Right lobe of liver (tissue), 6 donors: ENCODE measurements at regions not wholly inside any gene's neighbourhood (a gene's known extent, or its start where the extent isn't known, plus 50 kb on each side); places are given as distances from the start of the nearest gene placed in this dataset.

Experiments
- ATAC-seq, 4 donors: fragments of 200-7000 bp; cut with Tn5 transposase; one replicate each; pipeline ENCODE4 v1.9.1; 2020; ENCODE audit warnings: mild to moderate bottlenecking in 4 of 4, moderate library complexity in 4 of 4
- DNase-seq, 3 donors: peaks; one replicate each; pipeline ENCODE4 v3.0.0-alpha.2; 2020
- H3K27ac ChIP-seq, 3 donors: fragments of 200-600 bp; one replicate each; pipeline ENCODE4 v1.8.0; 2022
- H3K27me3 ChIP-seq, 2 donors: fragments of 200-600 bp; one replicate each; pipeline ENCODE4 v1.8.0; 2022
- H3K36me3 ChIP-seq, 4 donors: fragments of 200-600 bp; sonication (generic) in 1 of 4; one replicate each; pipeline versions ENCODE4 v1.5.1 to v1.8.0; 2017 to 2022; ENCODE audit warnings: control low read depth in 1 of 4
- H3K4me1 ChIP-seq, 4 donors: fragments of 200-600 bp; sonication (generic) in 1 of 4; one replicate each; pipeline versions ENCODE4 v1.5.1 to v1.8.0; 2017 to 2022; ENCODE audit warnings: control low read depth in 1 of 4
- H3K4me3 ChIP-seq, 3 donors: fragments of 200-600 bp; one replicate each; pipeline ENCODE4 v1.8.0; 2022
- H3K9me3 ChIP-seq, 4 donors: fragments of 200-600 bp; sonication (generic) in 1 of 4; one replicate each; pipeline versions ENCODE4 v1.5.1 to v1.8.0; 2017 to 2022; ENCODE audit warnings: control low read depth in 1 of 4
- CTCF ChIP-seq, 4 donors: fragments of 200-600 bp in 3 of 4; fragments of 450-650 bp in 1 of 4; IDR thresholded peaks; one replicate each; pipeline versions ENCODE4 v1.5.1 to v1.8.0; 2016 to 2022; ENCODE audit warnings: antibody characterized with exemption in 4 of 4, mild to moderate bottlenecking in 2 of 4
- POLR2A ChIP-seq: fragments of 450-650 bp; IDR thresholded peaks from one replicate; pipeline ENCODE4 v1.6.1; 2017; ENCODE audit warnings: antibody characterized with exemption, mild to moderate bottlenecking
- WGBS: methylation state at CpG from one replicate; pipeline ENCODE4 v1.1.6; 2018; ENCODE audit warnings: low coverage, low lambda C conversion rate; ENCODE audit not compliant: insufficient coverage; ENCODE audit errors: missing lambda C conversion rate; 5-methylcytosine and 5-hydroxymethylcytosine counted together
- intact Hi-C, 2 donors: fragments of 100-400 bp; cut with DNase I; formaldehyde crosslinking; loops; one replicate each; pipeline versions ENCODE4 v1.11.2 to v1.14.1; 2022
- donor health status: DM: no; HTN: yes; CAD: no.
- donor health status: DM: no; HTN: no; CAD: no.
- donor health status: DM: no; HTN: no; CAD: no.
- donor health status: DM: no; HTN: yes; CAD: no.
- donor health status: DM: no; HTN: yes; CAD: no.

GRCh38 chr14:37932008-37932407 is 275.7 kb upstream of the SSTR1 start:
- Histone ChIP-seq H3K4me3 (no peak overlapping the region), H3K27ac (no peak overlapping the region), H3K27me3 (no peaks in the 10 kb centered on the region), H3K4me1 (no peaks in the 10 kb centered on the region), H3K9me3 (no peaks in the 10 kb centered on the region), H3K36me3 (no peaks in the 10 kb centered on the region)
- no peak for TF ChIP-seq POLR2A
- ATAC-seq: no peak
- intact Hi-C loops: no loop called here
- no peak for DNase-seq
- 59% methylated on average over 3 of the region's 6 CpGs for whole genome bisulfite sequencing

- 89% methylated on average over 5 of the region's 5 CpGs for WGBS
- Histone ChIP-seq H3K9me3 (no peaks in the 10 kb centered on the region), H3K27ac (no peak overlapping the region)
Measured at GRCh38 chr14:37932481-37932880, 275.2 kb upstream of the SSTR1 start.

GRCh38 chr14:37936971-37937370 is 270.7 kb upstream of the SSTR1 start:
- Histone ChIP-seq H3K36me3 (no peaks in the 10 kb centered on the region), H3K27me3 (no peaks in the 10 kb centered on the region), H3K9me3 (no peaks in the 10 kb centered on the region), H3K27ac (no peak overlapping the region), H3K4me1 (no peaks in the 10 kb centered on the region), H3K4me3 (no peak overlapping the region)
- ATAC-seq: no peak
- TF ChIP-seq POLR2A (no peak), CTCF (IDR thresholded peaks at IDR 0.05) (no peak)
- intact Hi-C loops: no loop called here
- 61% methylated on average over 2 of the region's 2 CpGs for WGBS
- DNase-seq: no peak

More at GRCh38 chr14:37932481-37932880, 275.2 kb upstream of the SSTR1 start:
- DNase-seq: no peak
- Histone ChIP-seq H3K4me3 (no peak overlapping the region), H3K4me1 (no peaks in the 10 kb centered on the region), H3K27me3 (no peaks in the 10 kb centered on the region), H3K36me3 (no peaks in the 10 kb centered on the region)
- no peak for ATAC-seq
- intact Hi-C loops: no loop called here
- TF ChIP-seq CTCF (IDR thresholded peaks at IDR 0.05): no peak
- TF ChIP-seq POLR2A: no peak

- intact Hi-C loops: no loop called here
- Histone ChIP-seq H3K9me3 (no peaks in the 10 kb centered on the region), H3K4me1 (no peaks in the 10 kb centered on the region), H3K27me3 (no peaks in the 10 kb centered on the region), H3K4me3 (no peak overlapping the region), H3K36me3 (no peaks in the 10 kb centered on the region), H3K27ac (no peak overlapping the region)
- 70% methylated on average over 4 of the region's 6 CpGs for WGBS
- no peak for TF ChIP-seq POLR2A
- TF ChIP-seq CTCF (IDR thresholded peaks at IDR 0.05): no peak
- no peak for ATAC-seq
- DNase-seq: no peak
Measured at GRCh38 chr14:37939442-37940028, 268.2 kb upstream of the SSTR1 start.

GRCh38 chr14:37945959-37946358 is 261.7 kb upstream of the SSTR1 start:
- Histone ChIP-seq H3K27ac (no peak overlapping the region), H3K4me1 (no peaks in the 10 kb centered on the region), H3K27me3 (no peaks in the 10 kb centered on the region), H3K4me3 (no peak overlapping the region), H3K9me3 (no peaks in the 10 kb centered on the region), H3K36me3 (no peaks in the 10 kb centered on the region)
- ATAC-seq: no peak
- DNase-seq: no peak
- TF ChIP-seq CTCF (IDR thresholded peaks at IDR 0.05): no peak
- TF ChIP-seq POLR2A: no peak
- WGBS: no CpG with 5 or more reads among the region's 3 CpGs
- intact Hi-C loops: no loop called here
